WTC11 (cell line): ENCODE measurements at regions not wholly inside any gene's neighbourhood (a gene's known extent, or its start where the extent isn't known, plus 50 kb on each side); places are given as distances from the start of the nearest gene placed in this dataset.

ENCODE experiments used
- ATAC-seq: fragments of 200-7000 bp; cut with Tn5 transposase; 2 replicates; pipeline ENCODE4 v1.10.0; 2021; ENCODE audit warnings: mild to moderate bottlenecking, moderate library complexity
- CTCF ChIA-PET: fragments of 300-600 bp; sonication (Branson Sonifier 250); formaldehyde crosslinking; loops from one replicate; lab custom pipeline; 2021; ENCODE audit warnings: antibody characterized with exemption; lab: Charles Lee
- POLR2A ChIA-PET: fragments of 350-600 bp; sonication (Branson Sonifier 250); formaldehyde crosslinking; loops from one replicate; lab custom pipeline; 2021; ENCODE audit warnings: antibody characterized with exemption; lab: Charles Lee
- DNase-seq: peaks from one replicate; pipeline ENCODE4 v3.0.0; 2021; ENCODE audit warnings: low spot score
- H3K27ac Mint-ChIP-seq: 2 replicates; pipeline ENCODE4 v1.8.0; 2021; ENCODE audit warnings: mixed read lengths
- H3K27me3 Mint-ChIP-seq: 2 replicates; pipeline ENCODE4 v1.8.0; 2021; ENCODE audit warnings: low read depth, mild to moderate bottlenecking, moderate library complexity, mixed read lengths
- H3K36me3 Mint-ChIP-seq: 2 replicates; pipeline ENCODE4 v1.8.0; 2021; ENCODE audit warnings: mixed read lengths
- H3K4me1 Mint-ChIP-seq: 2 replicates; pipeline ENCODE4 v1.8.0; 2022; ENCODE audit warnings: mixed read lengths
- H3K4me3 Mint-ChIP-seq: 2 replicates; pipeline ENCODE4 v1.8.0; 2021; ENCODE audit warnings: mild to moderate bottlenecking, moderate library complexity, mixed read lengths
- H3K9me3 Mint-ChIP-seq: 2 replicates; pipeline ENCODE4 v1.8.0; 2021; ENCODE audit warnings: mixed read lengths
- GABPB1 ChIP-seq: sonication (generic); formaldehyde crosslinking; IDR thresholded peaks from 2 replicates; pipeline ENCODE4 v1.8.1; 2023; ENCODE audit warnings: mild to moderate bottlenecking, missing genetic modification reagents
- IRF2 ChIP-seq: sonication (generic); formaldehyde crosslinking; IDR thresholded peaks from 2 replicates; pipeline ENCODE4 v1.8.0; 2022; ENCODE audit warnings: low read depth, missing genetic modification reagents, borderline replicate concordance
- OVOL2 ChIP-seq: fragments of 250-450 bp; sonication (Bioruptor Pico); IDR thresholded peaks from 2 replicates; pipeline ENCODE4 v1.9.0; 2021; ENCODE audit warnings: mild to moderate bottlenecking, borderline replicate concordance
- SOX15 ChIP-seq: fragments of 250-450 bp; sonication (Bioruptor Pico); IDR thresholded peaks from 2 replicates; pipeline ENCODE4 v1.9.0; 2021; ENCODE audit warnings: mild to moderate bottlenecking
- SP1 ChIP-seq: sonication (generic); formaldehyde crosslinking; conservative IDR thresholded peaks from 2 replicates; pipeline ENCODE4 v1.8.1; 2022; ENCODE audit warnings: missing genetic modification reagents
- ZNF138 ChIP-seq: sonication (generic); formaldehyde crosslinking; conservative IDR thresholded peaks from 2 replicates; pipeline ENCODE4 v1.8.1; 2022; ENCODE audit warnings: mild to moderate bottlenecking, moderate library complexity, missing genetic modification reagents
- TF ChIP-seq, protein P1 (sequence below): sonication (generic); formaldehyde crosslinking; IDR thresholded peaks from 2 replicates; pipeline ENCODE4 v1.8.1; 2023; ENCODE audit warnings: mild to moderate bottlenecking, moderate library complexity, missing genetic modification reagents
- TF ChIP-seq, protein P2 (sequence below): fragments of 250-450 bp; sonication (Bioruptor Pico); IDR thresholded peaks from 2 replicates; pipeline ENCODE4 v1.9.0; 2021; ENCODE audit warnings: mild to moderate bottlenecking
- TF ChIP-seq, protein P3 (sequence below): sonication (generic); formaldehyde crosslinking; IDR thresholded peaks from 2 replicates; pipeline ENCODE4 v1.8.1; 2023; ENCODE audit warnings: mild to moderate bottlenecking, missing genetic modification reagents
- TF ChIP-seq, protein P4 (sequence below): sonication (generic); formaldehyde crosslinking; IDR thresholded peaks from 2 replicates; pipeline ENCODE4 v1.8.0; 2022; ENCODE audit warnings: mild to moderate bottlenecking, missing genetic modification reagents

DNA sequence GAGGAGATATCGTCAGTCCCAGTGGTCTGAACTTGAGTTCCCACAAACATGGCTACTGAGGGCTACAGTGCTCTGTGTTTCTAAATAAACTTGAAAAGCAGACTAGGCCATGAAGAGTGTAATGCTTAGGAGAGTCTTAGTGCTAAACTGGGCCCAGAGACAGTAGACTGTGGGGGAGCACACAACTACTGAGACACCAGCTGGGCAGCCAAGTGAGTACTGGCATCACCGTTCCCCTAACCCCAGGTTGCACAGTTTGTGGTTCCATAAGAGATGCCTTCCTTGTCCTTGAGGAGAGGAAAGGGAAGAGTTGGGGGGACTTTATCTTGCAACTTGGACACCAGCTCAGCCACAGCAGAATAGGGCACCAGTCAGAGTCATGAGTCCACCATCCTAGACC lies 172.1 kb upstream of the DMRTA1 start (continued):
- TF ChIP-seq, protein P1, sequence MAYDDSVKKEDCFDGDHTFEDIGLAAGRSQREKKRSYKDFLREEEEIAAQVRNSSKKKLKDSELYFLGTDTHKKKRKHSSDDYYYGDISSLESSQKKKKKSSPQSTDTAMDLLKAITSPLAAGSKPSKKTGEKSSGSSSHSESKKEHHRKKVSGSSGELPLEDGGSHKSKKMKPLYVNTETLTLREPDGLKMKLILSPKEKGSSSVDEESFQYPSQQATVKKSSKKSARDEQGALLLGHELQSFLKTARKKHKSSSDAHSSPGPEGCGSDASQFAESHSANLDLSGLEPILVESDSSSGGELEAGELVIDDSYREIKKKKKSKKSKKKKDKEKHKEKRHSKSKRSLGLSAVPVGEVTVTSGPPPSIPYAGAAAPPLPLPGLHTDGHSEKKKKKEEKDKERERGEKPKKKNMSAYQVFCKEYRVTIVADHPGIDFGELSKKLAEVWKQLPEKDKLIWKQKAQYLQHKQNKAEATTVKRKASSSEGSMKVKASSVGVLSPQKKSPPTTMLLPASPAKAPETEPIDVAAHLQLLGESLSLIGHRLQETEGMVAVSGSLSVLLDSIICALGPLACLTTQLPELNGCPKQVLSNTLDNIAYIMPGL (CRISPR knock-in tag) = no peak

DNA sequence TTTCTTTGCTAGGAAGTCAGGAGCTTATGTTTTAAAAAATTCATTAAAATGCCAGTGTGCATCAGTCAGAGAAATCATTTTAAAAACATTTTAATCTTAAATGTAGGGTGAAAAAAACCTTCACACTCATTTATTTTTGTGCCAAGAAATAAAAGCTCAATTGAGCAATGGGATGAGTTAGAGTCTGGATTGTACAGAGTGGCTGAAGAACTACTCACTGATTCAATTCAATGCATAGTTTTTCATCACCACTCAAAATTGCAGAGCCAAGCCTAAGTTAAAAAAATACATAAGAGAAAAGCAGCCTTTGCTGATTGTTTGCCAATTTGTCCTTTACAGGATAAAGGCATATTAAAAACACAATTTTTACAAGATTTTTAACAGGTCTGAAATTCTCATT lies 168.2 kb upstream of the DMRTA1 start:
- no peak overlapping the region for H3K4me3 Mint-ChIP-seq
- CTCF ChIA-PET = no interaction called here
- H3K36me3 Mint-ChIP-seq = no peaks in the 10 kb centered on the region
- POLR2A ChIA-PET = no interaction called here
- DNase-seq (no peak), ATAC-seq (no peak)
- H3K4me1 Mint-ChIP-seq = no peaks in the 10 kb centered on the region
- peaks cover 2% of the 10 kb centered on the region for H3K9me3 Mint-ChIP-seq
- no peaks in the 10 kb centered on the region for H3K27me3 Mint-ChIP-seq
- no peak for TF ChIP-seq ZNF138 (CRISPR knock-in tag)
- TF ChIP-seq, protein P2, sequence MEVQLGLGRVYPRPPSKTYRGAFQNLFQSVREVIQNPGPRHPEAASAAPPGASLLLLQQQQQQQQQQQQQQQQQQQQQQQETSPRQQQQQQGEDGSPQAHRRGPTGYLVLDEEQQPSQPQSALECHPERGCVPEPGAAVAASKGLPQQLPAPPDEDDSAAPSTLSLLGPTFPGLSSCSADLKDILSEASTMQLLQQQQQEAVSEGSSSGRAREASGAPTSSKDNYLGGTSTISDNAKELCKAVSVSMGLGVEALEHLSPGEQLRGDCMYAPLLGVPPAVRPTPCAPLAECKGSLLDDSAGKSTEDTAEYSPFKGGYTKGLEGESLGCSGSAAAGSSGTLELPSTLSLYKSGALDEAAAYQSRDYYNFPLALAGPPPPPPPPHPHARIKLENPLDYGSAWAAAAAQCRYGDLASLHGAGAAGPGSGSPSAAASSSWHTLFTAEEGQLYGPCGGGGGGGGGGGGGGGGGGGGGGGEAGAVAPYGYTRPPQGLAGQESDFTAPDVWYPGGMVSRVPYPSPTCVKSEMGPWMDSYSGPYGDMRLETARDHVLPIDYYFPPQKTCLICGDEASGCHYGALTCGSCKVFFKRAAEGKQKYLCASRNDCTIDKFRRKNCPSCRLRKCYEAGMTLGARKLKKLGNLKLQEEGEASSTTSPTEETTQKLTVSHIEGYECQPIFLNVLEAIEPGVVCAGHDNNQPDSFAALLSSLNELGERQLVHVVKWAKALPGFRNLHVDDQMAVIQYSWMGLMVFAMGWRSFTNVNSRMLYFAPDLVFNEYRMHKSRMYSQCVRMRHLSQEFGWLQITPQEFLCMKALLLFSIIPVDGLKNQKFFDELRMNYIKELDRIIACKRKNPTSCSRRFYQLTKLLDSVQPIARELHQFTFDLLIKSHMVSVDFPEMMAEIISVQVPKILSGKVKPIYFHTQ (CRISPR knock-in tag) = no peak
- TF ChIP-seq, protein P3, sequence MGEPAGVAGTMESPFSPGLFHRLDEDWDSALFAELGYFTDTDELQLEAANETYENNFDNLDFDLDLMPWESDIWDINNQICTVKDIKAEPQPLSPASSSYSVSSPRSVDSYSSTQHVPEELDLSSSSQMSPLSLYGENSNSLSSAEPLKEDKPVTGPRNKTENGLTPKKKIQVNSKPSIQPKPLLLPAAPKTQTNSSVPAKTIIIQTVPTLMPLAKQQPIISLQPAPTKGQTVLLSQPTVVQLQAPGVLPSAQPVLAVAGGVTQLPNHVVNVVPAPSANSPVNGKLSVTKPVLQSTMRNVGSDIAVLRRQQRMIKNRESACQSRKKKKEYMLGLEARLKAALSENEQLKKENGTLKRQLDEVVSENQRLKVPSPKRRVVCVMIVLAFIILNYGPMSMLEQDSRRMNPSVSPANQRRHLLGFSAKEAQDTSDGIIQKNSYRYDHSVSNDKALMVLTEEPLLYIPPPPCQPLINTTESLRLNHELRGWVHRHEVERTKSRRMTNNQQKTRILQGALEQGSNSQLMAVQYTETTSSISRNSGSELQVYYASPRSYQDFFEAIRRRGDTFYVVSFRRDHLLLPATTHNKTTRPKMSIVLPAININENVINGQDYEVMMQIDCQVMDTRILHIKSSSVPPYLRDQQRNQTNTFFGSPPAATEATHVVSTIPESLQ (CRISPR knock-in tag) = no peak
- no peak for TF ChIP-seq SP1 (CRISPR knock-in tag)
- TF ChIP-seq IRF2 (CRISPR knock-in tag) = no peak
- TF ChIP-seq, all 79 proteins: peak for 0
- H3K27ac Mint-ChIP-seq = no peak overlapping the region

DNA sequence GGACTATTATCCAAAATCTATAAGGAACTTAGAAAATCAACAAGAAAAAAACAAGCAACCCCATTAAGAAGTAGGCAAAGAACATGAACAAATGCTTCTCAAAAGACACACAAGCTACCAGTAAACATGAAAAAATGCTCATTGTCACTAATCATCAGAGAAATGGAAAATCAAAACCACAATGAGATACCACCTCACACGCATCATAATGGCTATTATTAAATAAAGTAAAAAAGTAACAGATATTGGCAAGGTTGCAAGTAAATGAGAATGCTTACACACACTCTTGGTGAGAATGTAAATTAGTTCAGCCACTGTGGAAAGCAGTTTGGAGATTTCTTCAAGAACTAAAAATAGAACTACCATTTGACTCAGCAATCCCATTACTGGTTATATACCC lies 167.0 kb upstream of the DMRTA1 start:
- no peak for ATAC-seq
- DNase-seq = no peak
- no peak for TF ChIP-seq GABPB1 (CRISPR knock-in tag)
- TF ChIP-seq, protein P4, sequence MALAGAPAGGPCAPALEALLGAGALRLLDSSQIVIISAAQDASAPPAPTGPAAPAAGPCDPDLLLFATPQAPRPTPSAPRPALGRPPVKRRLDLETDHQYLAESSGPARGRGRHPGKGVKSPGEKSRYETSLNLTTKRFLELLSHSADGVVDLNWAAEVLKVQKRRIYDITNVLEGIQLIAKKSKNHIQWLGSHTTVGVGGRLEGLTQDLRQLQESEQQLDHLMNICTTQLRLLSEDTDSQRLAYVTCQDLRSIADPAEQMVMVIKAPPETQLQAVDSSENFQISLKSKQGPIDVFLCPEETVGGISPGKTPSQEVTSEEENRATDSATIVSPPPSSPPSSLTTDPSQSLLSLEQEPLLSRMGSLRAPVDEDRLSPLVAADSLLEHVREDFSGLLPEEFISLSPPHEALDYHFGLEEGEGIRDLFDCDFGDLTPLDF = no peak
- no peak for TF ChIP-seq OVOL2 (CRISPR knock-in tag)
- TF ChIP-seq SOX15 (CRISPR knock-in tag) = no peak
- TF ChIP-seq, protein P2 (CRISPR knock-in tag) = no peak
- H3K27ac Mint-ChIP-seq = no peak overlapping the region
- ChIA-PET POLR2A (no interaction called here), CTCF (no interaction called here)
- no peaks in the 10 kb centered on the region for H3K36me3 Mint-ChIP-seq
- H3K4me3 Mint-ChIP-seq = no peak overlapping the region
- 0 out of 2 replicates have a peak, but pooled peaks cover 1% of the 10 kb centered on the region for H3K4me1 Mint-ChIP-seq
- H3K27me3 Mint-ChIP-seq = no peaks in the 10 kb centered on the region
- no peaks in the 10 kb centered on the region for H3K9me3 Mint-ChIP-seq
